Upper lobe of left lung (tissue), 6 donors: ENCODE measurements at regions not wholly inside any gene's neighbourhood (a gene's known extent, or its start where the extent isn't known, plus 50 kb on each side); places are given as distances from the start of the nearest gene placed in this dataset.

Experiments
- ATAC-seq, 2 donors: fragments of 200-7000 bp; cut with Tn5 transposase; one replicate each; pipeline ENCODE4 v1.9.1; 2022; ENCODE audit warnings: mild to moderate bottlenecking in 2 of 2, moderate library complexity in 2 of 2; ENCODE audit not compliant: low FRiP score in 2 of 2
- DNase-seq, 2 donors: peaks; one replicate each; pipeline ENCODE4 v3.0.0-alpha.2; 2019 to 2020
- H3K27ac ChIP-seq, 4 donors: fragments of 200-600 bp; sonication (generic); one replicate each; pipeline ENCODE4 v1.5.1; 2016 to 2019
- H3K27me3 ChIP-seq, 4 donors: fragments of 200-600 bp; sonication (generic); one replicate each; pipeline ENCODE4 v1.5.1; 2017 to 2019
- H3K36me3 ChIP-seq, 4 donors: fragments of 200-600 bp; sonication (generic); one replicate each; pipeline ENCODE4 v1.5.1; 2016 to 2019
- H3K4me1 ChIP-seq, 4 donors: fragments of 200-600 bp; sonication (generic); one replicate each; pipeline ENCODE4 v1.5.1; 2018 to 2019
- H3K4me3 ChIP-seq, 4 donors: fragments of 200-600 bp; sonication (generic); one replicate each; pipeline ENCODE4 v1.5.1; 2017 to 2019; ENCODE audit warnings: mild to moderate bottlenecking in 2 of 4, moderate library complexity in 1 of 4
- H3K9me3 ChIP-seq, 4 donors: fragments of 200-600 bp; sonication (generic); one replicate each; pipeline ENCODE4 v1.5.1; 2018 to 2019
- EP300 ChIP-seq, 4 donors: sonication (generic); formaldehyde crosslinking; IDR thresholded peaks; one replicate each; pipeline ENCODE4 v1.5.1; 2017; ENCODE audit warnings: antibody characterized with exemption in 4 of 4, control low read depth in 2 of 4
- POLR2A ChIP-seq, 4 donors: fragments of 450-650 bp; IDR thresholded peaks; one replicate each; pipeline ENCODE4 v1.5.1; 2016 to 2017; ENCODE audit warnings: antibody characterized with exemption in 4 of 4, mild to moderate bottlenecking in 2 of 4
- POLR2AphosphoS5 ChIP-seq, 2 donors: sonication (generic); formaldehyde crosslinking; IDR thresholded peaks; one replicate each; pipeline ENCODE4 v1.5.1; 2017; ENCODE audit warnings: antibody characterized with exemption in 2 of 2
- WGBS, 2 donors: methylation state at CpG; one replicate each; pipeline ENCODE4 v1.1.5; 2017 to 2018; 5-methylcytosine and 5-hydroxymethylcytosine counted together
- TF ChIP-seq, protein P1 (sequence below), 6 experiments: fragments of 450-650 bp in 4 of 6; fragments of 200-600 bp in 2 of 6; sonication (generic) in 2 of 6; IDR thresholded peaks; one replicate each; pipeline ENCODE4 v1.5.1; 2016 to 2019; ENCODE audit warnings: antibody characterized with exemption in 6 of 6
- donor health status: DM: no; HTN: no; CAD: no; lungs with moderate emphysema.
- donor health status: DM: no; HTN: yes; CAD: no; lungs with severe emphysema.

DNA sequence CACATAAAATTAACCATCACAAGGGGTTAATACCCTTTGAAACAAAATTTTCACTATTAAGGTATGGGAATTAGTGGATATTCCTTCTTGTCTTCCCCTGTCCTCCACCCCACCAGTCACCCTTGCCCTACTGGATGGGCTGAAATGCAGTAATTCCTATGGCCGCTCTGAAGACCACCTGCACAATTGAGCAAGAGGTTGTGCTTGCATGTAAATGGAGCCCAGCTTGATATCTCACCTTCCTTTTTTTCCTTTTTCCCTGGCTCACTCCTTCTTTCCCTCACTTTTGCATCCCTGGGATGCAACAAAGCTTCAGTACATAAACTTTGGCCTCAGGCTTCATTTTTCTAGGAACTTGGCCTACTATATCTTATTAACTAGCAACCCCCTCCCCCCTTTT is 184.6 kb downstream of the SNX10 start:
- TF ChIP-seq POLR2A (IDR thresholded peaks at IDR 0.05): no peak
- no peak for TF ChIP-seq POLR2AphosphoS5 (IDR thresholded peaks at IDR 0.05)
- TF ChIP-seq EP300 (IDR thresholded peaks at IDR 0.05): no peak
- TF ChIP-seq, protein P1, sequence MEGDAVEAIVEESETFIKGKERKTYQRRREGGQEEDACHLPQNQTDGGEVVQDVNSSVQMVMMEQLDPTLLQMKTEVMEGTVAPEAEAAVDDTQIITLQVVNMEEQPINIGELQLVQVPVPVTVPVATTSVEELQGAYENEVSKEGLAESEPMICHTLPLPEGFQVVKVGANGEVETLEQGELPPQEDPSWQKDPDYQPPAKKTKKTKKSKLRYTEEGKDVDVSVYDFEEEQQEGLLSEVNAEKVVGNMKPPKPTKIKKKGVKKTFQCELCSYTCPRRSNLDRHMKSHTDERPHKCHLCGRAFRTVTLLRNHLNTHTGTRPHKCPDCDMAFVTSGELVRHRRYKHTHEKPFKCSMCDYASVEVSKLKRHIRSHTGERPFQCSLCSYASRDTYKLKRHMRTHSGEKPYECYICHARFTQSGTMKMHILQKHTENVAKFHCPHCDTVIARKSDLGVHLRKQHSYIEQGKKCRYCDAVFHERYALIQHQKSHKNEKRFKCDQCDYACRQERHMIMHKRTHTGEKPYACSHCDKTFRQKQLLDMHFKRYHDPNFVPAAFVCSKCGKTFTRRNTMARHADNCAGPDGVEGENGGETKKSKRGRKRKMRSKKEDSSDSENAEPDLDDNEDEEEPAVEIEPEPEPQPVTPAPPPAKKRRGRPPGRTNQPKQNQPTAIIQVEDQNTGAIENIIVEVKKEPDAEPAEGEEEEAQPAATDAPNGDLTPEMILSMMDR (IDR thresholded peaks at IDR 0.05): no peak
- WGBS, 2 donors: 87 to 100% methylated on average over 1 of the region's 1 CpG
- no peaks in the 10 kb centered on the region for H3K9me3 ChIP-seq
- H3K27ac ChIP-seq: no peak overlapping the region
- no peak for DNase-seq
- no peak overlapping the region for H3K4me3 ChIP-seq
- no peaks in the 10 kb centered on the region for H3K4me1 ChIP-seq
- no peak for ATAC-seq
- H3K36me3 ChIP-seq: no peaks in the 10 kb centered on the region
- no peaks in the 10 kb centered on the region for H3K27me3 ChIP-seq

DNA sequence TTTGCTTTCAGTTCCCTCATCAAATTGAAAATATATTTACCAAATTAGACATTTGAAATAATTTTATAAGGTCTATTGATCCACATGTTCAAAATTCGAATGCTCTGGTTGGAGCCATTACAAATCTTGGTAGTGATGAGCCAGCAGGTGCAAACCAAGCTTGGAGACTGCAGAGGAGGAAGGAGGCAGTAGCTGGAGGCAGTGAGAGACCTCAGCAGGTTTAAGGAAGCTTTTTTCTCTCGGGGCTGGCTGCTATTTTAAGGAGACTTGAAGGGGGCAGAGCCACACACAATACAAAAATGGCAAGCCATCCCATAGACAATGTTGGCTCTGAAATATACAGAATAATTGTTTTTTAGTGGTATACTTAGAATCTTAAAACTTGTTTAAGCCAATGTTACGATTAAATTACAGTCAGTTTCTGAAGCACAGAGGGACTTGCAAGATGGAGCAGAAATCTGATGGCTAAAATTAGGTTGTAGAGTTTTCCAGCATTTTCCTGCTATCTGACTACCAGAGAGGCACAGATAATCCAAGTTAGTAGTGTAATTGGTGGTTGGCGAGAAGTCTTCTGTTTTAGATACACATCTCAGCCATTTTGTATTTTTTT is 185.8 kb downstream of the SNX10 start:
- no peak for DNase-seq

DNA sequence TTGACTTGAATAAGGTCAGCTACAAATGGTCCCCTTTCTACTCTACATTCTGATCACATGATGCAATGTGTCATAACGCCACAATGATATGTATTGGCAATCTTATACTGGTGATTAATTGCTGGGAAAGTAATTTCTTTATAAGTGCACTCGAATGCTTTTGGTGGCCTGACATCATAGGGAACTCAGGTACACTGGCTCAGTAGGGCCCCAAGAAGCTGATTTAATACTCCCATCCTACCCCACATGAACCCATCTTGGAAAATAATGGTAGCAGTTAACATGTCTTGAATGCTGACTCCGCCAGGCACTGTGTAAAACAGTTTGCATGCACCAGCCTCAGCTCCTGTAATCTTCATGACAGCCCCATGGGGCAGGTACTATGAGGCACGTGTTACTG is 186.9 kb downstream of the SNX10 start:
- ATAC-seq (no peak), DNase-seq (no peak)
- WGBS, 2 donors: 87 to 95% methylated on average over 4 of the region's 4 CpGs
- Histone ChIP-seq H3K36me3 (no peaks in the 10 kb centered on the region), H3K4me1 (no peaks in the 10 kb centered on the region), H3K9me3 (no peaks in the 10 kb centered on the region), H3K27me3 (no peaks in the 10 kb centered on the region), H3K27ac (no peak overlapping the region), H3K4me3 (no peak overlapping the region)
- TF ChIP-seq EP300 (IDR thresholded peaks at IDR 0.05) (no peak), POLR2AphosphoS5 (IDR thresholded peaks at IDR 0.05) (no peak), POLR2A (IDR thresholded peaks at IDR 0.05) (no peak)
- TF ChIP-seq, protein P1 (IDR thresholded peaks at IDR 0.05): no peak

More for the DNA sequence above, 185.8 kb downstream of the SNX10 start:
- no peak overlapping the region for H3K27ac ChIP-seq
- H3K4me3 ChIP-seq: no peak overlapping the region
- WGBS, 2 donors: 68 to 75% methylated on average over 4 of the region's 4 CpGs
- no peaks in the 10 kb centered on the region for H3K9me3 ChIP-seq
- TF ChIP-seq POLR2AphosphoS5 (IDR thresholded peaks at IDR 0.05) (no peak), POLR2A (IDR thresholded peaks at IDR 0.05) (no peak), EP300 (IDR thresholded peaks at IDR 0.05) (no peak)
- TF ChIP-seq, protein P1 (IDR thresholded peaks at IDR 0.05): no peak
- no peaks in the 10 kb centered on the region for H3K4me1 ChIP-seq
- no peak for ATAC-seq
- no peaks in the 10 kb centered on the region for H3K27me3 ChIP-seq
- no peaks in the 10 kb centered on the region for H3K36me3 ChIP-seq

DNA sequence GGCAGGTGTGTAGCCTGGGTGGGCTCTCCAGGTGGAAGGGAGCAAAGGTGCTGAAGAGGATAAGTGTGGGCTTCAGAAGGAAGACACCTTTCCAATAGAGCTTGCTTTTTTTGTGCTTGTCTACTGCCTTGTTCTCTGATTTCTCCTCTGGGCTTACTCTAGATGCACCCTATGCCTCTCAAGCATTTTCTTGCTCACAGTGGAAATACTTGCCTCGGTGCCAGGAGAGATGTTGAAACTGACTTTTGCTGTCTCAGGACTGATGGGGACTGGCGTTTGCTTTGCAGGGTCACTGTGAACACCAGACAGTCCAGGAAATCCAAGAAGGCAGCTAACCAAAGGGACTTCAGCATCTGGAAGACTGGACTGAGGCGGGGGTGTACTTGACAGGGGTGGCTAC is 187.9 kb downstream of the SNX10 start:
- Histone ChIP-seq H3K27me3 (no peaks in the 10 kb centered on the region), H3K36me3 (no peaks in the 10 kb centered on the region), H3K27ac (no peak overlapping the region), H3K4me3 (no peak overlapping the region), H3K4me1 (no peaks in the 10 kb centered on the region), H3K9me3 (peaks cover 0 to 4% (median 0%) of the 10 kb centered on the region in 4 donors)
- no peak for TF ChIP-seq EP300 (IDR thresholded peaks at IDR 0.05)
- TF ChIP-seq POLR2AphosphoS5 (IDR thresholded peaks at IDR 0.05): no peak
- TF ChIP-seq, protein P1 (IDR thresholded peaks at IDR 0.05): no peak
- no peak for TF ChIP-seq POLR2A (IDR thresholded peaks at IDR 0.05)
- no peak for DNase-seq
- no peak for ATAC-seq
- 60 to 69% methylated on average over 3 of the region's 3 CpGs for WGBS, 2 donors

DNA sequence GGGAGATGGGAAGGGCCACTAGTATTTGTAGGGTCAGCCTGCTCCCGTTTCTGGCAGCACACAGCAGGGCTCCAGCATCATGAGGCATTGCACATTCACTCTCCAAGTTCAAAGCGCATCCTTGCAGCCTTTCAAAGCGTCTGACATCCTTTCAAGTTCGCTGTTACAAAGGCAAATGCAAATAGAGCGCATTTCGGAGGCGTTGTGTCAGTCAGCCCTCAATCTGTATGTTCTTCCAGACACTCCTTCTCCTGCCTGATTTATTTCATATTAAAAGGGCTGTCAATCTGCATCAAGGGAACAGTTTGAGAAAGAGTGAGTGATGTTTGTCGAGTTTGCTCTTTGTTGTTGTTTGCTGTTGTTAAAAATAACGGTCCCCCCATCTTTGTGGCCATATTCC is 188.5 kb downstream of the SNX10 start:
- ATAC-seq (no peak), DNase-seq (no peak)
- Histone ChIP-seq H3K4me1 (no peaks in the 10 kb centered on the region), H3K27ac (no peak overlapping the region), H3K36me3 (no peaks in the 10 kb centered on the region), H3K9me3 (peaks cover 0 to 4% (median 0%) of the 10 kb centered on the region in 4 donors), H3K4me3 (no peak overlapping the region), H3K27me3 (no peaks in the 10 kb centered on the region)
- TF ChIP-seq EP300 (IDR thresholded peaks at IDR 0.05): no peak
- TF ChIP-seq POLR2AphosphoS5 (IDR thresholded peaks at IDR 0.05): no peak
- TF ChIP-seq, protein P1 (IDR thresholded peaks at IDR 0.05): no peak
- no peak for TF ChIP-seq POLR2A (IDR thresholded peaks at IDR 0.05)
- 74 to 79% methylated on average over 9 of the region's 9 CpGs for WGBS, 2 donors
